Suprapubic skin (tissue), 3 donors: ENCODE measurements at regions not wholly inside any gene's neighbourhood (a gene's known extent, or its start where the extent isn't known, plus 50 kb on each side); places are given as distances from the start of the nearest gene placed in this dataset.

Source experiments
- CTCF ChIP-seq, 2 donors: fragments of 200-600 bp in 1 of 2; fragments of 450-650 bp in 1 of 2; sonication (generic) in 1 of 2; IDR thresholded peaks; one replicate each; pipeline ENCODE4 v1.5.1; 2016 to 2019; ENCODE audit warnings: antibody characterized with exemption in 2 of 2, mild to moderate bottlenecking in 1 of 2, moderate library complexity in 1 of 2
- POLR2A ChIP-seq, 2 donors: fragments of 450-650 bp; IDR thresholded peaks; one replicate each; pipeline ENCODE4 v1.6.1; 2017; ENCODE audit warnings: antibody characterized with exemption in 2 of 2, mild to moderate bottlenecking in 2 of 2, moderate library complexity in 2 of 2

DNA sequence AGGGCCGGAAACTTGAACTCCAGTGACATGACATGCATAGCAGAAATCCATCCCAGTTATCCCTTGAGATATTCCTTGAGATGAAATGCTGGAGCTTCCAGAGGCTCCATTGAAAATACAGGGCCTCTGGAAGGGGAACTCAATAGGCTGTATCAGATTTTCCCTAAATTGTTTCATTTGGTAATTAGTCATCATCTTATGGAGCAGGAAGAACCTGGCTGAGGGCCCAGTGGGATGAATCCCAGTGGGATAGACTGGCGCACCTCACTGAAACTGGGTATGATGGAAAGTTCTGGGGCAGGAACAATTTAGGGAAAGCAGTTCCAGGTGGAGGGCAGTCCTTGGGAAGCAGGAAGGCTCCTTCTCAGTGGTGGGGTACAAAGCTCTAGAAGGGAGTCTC is 307.8 kb upstream of the DIPK2B start:
- TF ChIP-seq CTCF (IDR thresholded peaks at IDR 0.05) (no peak), POLR2A (IDR thresholded peaks at IDR 0.05) (no peak)
